Activated naive CD4-positive, alpha-beta T cell treated with anti-CD3 and anti-CD28 coated beads for 36 hours (primary cell): ENCODE measurements at regions not wholly inside any gene's neighbourhood (a gene's known extent, or its start where the extent isn't known, plus 50 kb on each side); places are given as distances from the start of the nearest gene placed in this dataset.

Experiments
- CTCF ChIA-PET: fragments of 350-600 bp; sonication (Branson Sonifier 250); formaldehyde crosslinking; loops from one replicate; lab custom pipeline; 2021; ENCODE audit warnings: antibody characterized with exemption; lab: Charles Lee
- DNase-seq: peaks from one replicate; pipeline ENCODE4 v3.0.0-alpha.2; 2020
- H3K27ac Mint-ChIP-seq: one replicate; pipeline ENCODE4 v1.8.0; 2021; ENCODE audit warnings: mild to moderate bottlenecking, mixed read lengths
- H3K27me3 Mint-ChIP-seq: one replicate; pipeline ENCODE4 v1.8.0; 2021; ENCODE audit warnings: low read depth, mixed read lengths
- H3K36me3 Mint-ChIP-seq: one replicate; pipeline ENCODE4 v1.8.0; 2021; ENCODE audit warnings: low read depth, mixed read lengths
- H3K4me1 Mint-ChIP-seq: one replicate; pipeline ENCODE4 v1.8.0; 2021; ENCODE audit warnings: low read depth, mixed read lengths
- H3K4me3 Mint-ChIP-seq: one replicate; pipeline ENCODE4 v1.8.0; 2021; ENCODE audit warnings: mild to moderate bottlenecking, moderate library complexity, mixed read lengths
- H3K9me3 Mint-ChIP-seq: one replicate; pipeline ENCODE4 v1.8.0; 2021; ENCODE audit warnings: mixed read lengths
- intact Hi-C: fragments of 100-400 bp; cut with micrococcal nuclease; formaldehyde crosslinking; loops from one replicate; pipeline ENCODE4 v1.15.1; 2023

DNA sequence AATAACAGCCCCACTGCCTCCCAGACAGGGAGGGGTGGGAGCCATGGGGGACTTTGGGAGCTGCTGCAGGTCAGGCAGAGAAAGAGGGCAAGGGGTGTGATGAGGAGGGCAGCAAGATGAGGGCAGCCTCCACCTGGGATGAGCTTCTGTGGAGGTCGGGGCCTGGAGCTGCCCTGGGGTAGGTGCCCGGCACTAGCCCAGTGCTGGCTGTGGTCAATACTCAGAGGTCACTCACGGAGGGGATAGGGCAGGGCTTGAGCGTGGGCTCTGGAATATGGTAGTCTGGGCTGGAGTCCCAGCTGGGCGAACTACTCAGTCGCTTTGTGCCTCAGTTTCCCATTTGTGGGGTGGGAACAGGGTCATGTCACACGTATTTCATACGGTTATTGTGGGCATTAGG, 169.0 kb downstream of the IRF8 start:
- DNase-seq, result no peak
- Mint-ChIP-seq H3K9me3 (no peaks in the 10 kb centered on the region), H3K36me3 (no peaks in the 10 kb centered on the region), H3K27ac (no peak overlapping the region), H3K4me3 (no peak overlapping the region), H3K4me1 (no peaks in the 10 kb centered on the region), H3K27me3 (peaks cover 10% of the 10 kb centered on the region)
- CTCF ChIA-PET, result no interaction called here
- intact Hi-C loops, result no loop called here

DNA sequence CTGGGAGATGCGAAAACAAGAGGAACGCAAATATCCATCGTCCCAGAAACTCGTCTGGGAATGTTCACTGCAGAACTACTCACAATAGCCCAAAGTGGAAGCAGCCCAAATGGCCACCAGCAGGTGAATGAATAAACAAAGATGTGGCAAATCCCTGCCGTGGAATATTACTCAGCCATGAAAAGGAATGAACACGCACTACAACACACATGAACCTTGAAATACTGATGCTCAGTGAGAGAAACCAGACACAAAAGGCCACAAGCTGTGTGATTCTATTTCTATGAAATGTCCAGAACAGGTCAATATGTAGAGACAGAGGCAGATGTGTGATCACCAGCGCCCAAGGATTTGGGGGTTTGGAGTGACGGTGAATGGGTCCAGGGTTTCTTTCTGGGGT, 169.8 kb downstream of the IRF8 start:
- CTCF ChIA-PET, result no interaction called here
- intact Hi-C loops, result no loop called here
- no peaks in the 10 kb centered on the region for H3K36me3 Mint-ChIP-seq

DNA sequence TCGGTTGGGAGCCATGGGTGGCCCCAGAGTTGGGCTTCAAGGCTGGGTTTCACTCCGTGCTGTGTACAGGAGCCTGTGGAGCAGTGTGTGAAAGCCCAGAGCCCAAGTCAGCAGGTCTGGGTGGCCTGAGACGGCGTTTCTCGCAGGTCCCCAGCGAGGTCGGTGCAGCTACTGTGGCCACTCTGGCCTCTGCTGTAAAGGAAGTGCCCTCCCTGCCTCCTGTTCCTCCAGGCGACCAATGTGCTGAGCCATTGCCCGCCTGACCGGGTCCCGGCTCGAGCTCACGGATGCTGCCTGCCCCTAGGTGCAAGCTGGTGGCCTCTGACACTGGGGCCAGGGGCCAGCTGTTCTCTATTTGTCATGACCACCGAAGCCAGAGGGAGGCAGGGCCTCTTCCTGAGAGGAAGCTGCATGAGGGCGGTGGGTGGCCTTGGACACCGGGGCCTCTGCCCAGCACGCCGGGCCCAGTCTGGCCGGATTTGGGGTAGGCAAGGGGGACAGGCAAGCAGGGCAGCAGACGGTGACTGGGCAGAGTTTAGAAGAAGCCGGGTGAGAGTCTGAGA, 170.9 kb downstream of the IRF8 start:
- H3K36me3 Mint-ChIP-seq, result no peaks in the 10 kb centered on the region
- H3K4me1 Mint-ChIP-seq, result no peaks in the 10 kb centered on the region
- no peak for DNase-seq
- intact Hi-C loops, result no loop called here
- no peak overlapping the region for H3K27ac Mint-ChIP-seq
- peaks cover 14% of the 10 kb centered on the region for H3K27me3 Mint-ChIP-seq
- H3K4me3 Mint-ChIP-seq, result no peak overlapping the region
- CTCF ChIA-PET, result interaction anchor here (0.5 to 1.5 kb wide), 3 partner anchors 26 to 451 kb away, joined by 3 to 6 read pairs (median 5); no protein-coding TSS in a partner anchor
- no peaks in the 10 kb centered on the region for H3K9me3 Mint-ChIP-seq

More for the DNA sequence above, 169.8 kb downstream of the IRF8 start:
- H3K27me3 Mint-ChIP-seq, result peaks cover 10% of the 10 kb centered on the region
- no peaks in the 10 kb centered on the region for H3K9me3 Mint-ChIP-seq
- no peak overlapping the region for H3K27ac Mint-ChIP-seq
- H3K4me3 Mint-ChIP-seq, result no peak overlapping the region
- no peak for DNase-seq
- H3K4me1 Mint-ChIP-seq, result no peaks in the 10 kb centered on the region

DNA sequence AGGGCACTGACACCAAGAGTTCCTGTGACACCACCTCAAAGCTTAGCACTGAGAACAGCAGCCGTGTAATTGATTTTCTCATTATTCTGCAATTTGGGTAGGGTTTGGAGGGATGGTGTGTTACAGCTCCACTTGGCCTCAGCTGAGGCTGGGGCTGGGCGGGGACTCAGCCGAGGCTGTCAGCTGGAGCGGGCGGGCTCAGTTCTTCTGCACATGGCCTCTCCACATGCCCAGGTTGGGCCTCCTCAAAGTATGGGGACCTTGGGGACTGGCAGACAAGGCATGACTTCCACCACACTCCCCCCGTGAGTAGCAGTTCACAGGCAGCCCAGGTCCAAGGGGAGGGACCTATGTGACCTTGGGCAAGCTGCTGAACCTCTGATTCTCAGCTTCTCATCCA, 171.5 kb downstream of the IRF8 start:
- H3K27me3 Mint-ChIP-seq, result peaks cover 17% of the 10 kb centered on the region
- intact Hi-C loops, result no loop called here

DNA sequence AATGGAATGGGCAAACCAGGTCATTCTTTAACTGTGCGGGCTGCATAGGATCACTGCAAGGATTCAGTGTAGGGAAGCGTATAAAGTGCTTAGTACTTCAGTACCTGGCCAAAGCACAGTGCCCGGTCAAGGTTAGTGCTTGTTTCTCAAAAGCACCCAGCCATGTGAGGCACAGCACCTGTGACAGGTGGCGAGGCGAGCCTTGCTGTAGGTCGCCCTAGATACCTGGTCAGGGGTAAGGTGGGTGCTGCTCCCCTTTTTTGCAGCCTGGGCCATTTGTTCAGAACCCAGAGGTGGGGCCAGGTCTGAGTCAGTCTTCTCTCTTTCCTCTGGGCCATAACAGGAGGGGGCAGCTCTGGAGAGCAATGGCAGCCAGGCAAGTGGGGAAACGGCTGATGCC, 172.0 kb downstream of the IRF8 start:
- no peaks in the 10 kb centered on the region for H3K36me3 Mint-ChIP-seq
- intact Hi-C loops, result no loop called here
- CTCF ChIA-PET, result interaction anchor here (0.7 to 1.9 kb wide), 4 partner anchors 8 to 447 kb away, joined by 3 to 6 read pairs (median 5); no protein-coding TSS in a partner anchor
- DNase-seq, result no peak
- peaks cover 17% of the 10 kb centered on the region for H3K27me3 Mint-ChIP-seq
- no peaks in the 10 kb centered on the region for H3K9me3 Mint-ChIP-seq
- H3K27ac Mint-ChIP-seq, result no peak overlapping the region
- no peak overlapping the region for H3K4me3 Mint-ChIP-seq
- no peaks in the 10 kb centered on the region for H3K4me1 Mint-ChIP-seq

More for the DNA sequence above, 171.5 kb downstream of the IRF8 start:
- Mint-ChIP-seq H3K9me3 (no peaks in the 10 kb centered on the region), H3K4me1 (no peaks in the 10 kb centered on the region), H3K27ac (no peak overlapping the region), H3K36me3 (no peaks in the 10 kb centered on the region), H3K4me3 (no peak overlapping the region)
- CTCF ChIA-PET, result interaction anchor here (0.7 to 1.5 kb wide), 3 partner anchors 26 to 450 kb away, joined by 3 to 6 read pairs (median 3); no protein-coding TSS in a partner anchor
- no peak for DNase-seq

DNA sequence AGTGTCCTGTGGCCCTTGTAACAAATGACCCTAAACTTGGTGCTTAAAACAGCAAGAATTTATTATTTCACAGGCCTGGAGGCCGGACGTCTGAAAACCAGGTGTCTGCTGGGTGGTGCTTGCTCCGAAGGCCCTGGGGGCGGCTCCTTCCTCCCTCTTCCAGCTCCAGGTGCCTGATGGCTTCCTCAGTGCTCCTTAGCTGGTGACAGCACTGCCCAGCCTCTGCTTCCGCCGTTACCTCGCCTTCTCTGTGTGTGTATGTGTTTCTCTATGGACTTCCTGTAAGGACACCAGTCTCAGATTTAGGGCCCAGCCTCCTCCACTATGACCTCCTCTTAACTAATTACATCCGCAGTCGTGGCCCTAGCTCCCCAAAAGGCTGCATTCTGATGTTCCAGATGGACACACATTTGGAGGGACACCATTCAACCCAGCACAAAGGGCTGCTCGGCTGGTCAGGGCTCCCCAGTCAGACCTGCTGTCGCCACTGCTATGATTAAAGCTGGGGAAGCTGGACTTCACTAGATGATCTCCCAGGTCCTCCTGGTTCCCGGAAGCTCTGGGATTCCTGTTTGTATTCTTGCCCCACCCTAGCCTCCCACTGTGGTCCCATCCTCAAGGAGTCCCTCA, 172.8 kb downstream of the IRF8 start:
- Mint-ChIP-seq H3K27ac (no peak overlapping the region), H3K36me3 (no peaks in the 10 kb centered on the region), H3K4me3 (no peak overlapping the region), H3K27me3 (peaks cover 17% of the 10 kb centered on the region), H3K4me1 (no peaks in the 10 kb centered on the region), H3K9me3 (no peaks in the 10 kb centered on the region)
- intact Hi-C loops, result loop anchor here (1.0 kb wide), 1 partner anchor 449 kb away; no protein-coding TSS in a partner anchor
- CTCF ChIA-PET, result interaction anchor here (1.9 kb wide), 1 partner anchor 446 kb away, joined by 5 read pairs; no protein-coding TSS in a partner anchor
- DNase-seq, result no peak

DNA sequence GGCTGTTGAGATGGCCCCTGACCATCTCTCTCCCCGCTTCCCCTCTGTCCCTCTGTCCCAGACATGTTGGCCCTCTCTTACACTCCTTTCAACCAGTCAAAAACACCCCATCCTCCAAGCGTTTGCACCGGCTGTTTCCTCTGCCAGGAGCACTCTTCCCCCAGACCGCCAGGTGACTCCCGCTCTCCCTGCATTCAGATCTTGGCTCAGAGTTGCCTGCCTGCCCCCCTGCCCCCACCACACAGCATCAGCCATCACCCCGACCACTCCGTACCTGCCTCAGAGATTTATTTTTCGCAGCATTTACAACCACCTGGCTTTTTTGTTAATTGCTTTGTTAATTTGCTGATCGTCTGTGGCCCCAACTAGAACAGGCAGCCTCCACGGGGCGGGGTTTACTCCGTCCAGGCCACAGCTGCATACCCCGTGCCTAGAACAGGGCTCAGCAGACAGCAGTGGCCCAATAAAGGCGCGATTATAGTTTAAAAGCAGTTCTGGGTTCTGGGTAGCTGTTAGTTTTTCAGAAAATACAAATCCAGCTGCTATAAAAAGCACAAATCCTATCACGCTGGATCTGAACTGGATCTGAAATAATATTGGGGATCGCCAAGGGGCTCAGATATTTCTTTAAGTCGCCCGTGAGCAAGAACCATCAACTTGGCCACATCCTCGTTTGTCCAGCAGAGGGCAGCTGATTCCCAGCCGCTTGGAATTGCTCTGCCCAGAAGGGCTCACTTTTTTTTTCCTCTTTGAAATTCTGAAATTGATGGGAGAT, 173.6 kb downstream of the IRF8 start:
- CTCF ChIA-PET, result interaction anchor here (0.6 to 1.9 kb wide), 9 partner anchors 28 to 672 kb away, joined by 3 to 6 read pairs (median 3); no protein-coding TSS in a partner anchor
- no peaks in the 10 kb centered on the region for H3K9me3 Mint-ChIP-seq
- intact Hi-C loops, result loop anchor here (1.0 kb wide), 1 partner anchor 448 kb away; no protein-coding TSS in a partner anchor
- H3K27ac Mint-ChIP-seq, result no peak overlapping the region
- H3K27me3 Mint-ChIP-seq, result peaks cover 17% of the 10 kb centered on the region
- no peak overlapping the region for H3K4me3 Mint-ChIP-seq
- DNase-seq, result peak; percentile 73
- H3K36me3 Mint-ChIP-seq, result no peaks in the 10 kb centered on the region
- no peaks in the 10 kb centered on the region for H3K4me1 Mint-ChIP-seq

DNA sequence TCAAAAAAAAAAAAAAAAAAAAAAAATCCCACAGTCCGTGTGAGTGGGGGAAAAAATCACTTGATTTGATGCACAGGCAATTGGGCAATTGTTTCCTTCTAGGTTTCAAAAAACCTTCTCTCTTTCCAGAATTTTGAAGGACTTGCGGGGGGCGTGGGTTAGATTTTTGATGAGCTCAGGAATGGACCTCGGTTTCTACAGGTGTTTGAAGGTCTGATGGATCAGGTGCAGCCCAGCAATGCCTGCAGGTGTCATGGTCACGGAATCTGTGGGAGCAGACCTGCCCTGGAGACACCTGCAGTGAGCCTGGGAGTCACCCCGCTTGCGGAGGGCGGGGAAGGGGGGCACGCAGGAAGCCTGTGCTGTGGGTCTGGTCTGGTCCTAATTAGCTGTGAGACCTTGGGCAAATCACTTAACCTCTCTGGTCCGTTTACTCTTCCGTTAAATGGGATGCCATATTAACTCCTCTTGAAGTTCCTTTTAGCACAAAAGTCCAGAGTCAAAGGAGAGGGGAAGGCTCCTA, 174.2 kb downstream of the IRF8 start:
- DNase-seq, result no peak
- Mint-ChIP-seq H3K27me3 (peaks cover 15% of the 10 kb centered on the region), H3K4me3 (no peak overlapping the region), H3K36me3 (no peaks in the 10 kb centered on the region), H3K4me1 (no peaks in the 10 kb centered on the region), H3K9me3 (no peaks in the 10 kb centered on the region), H3K27ac (no peak overlapping the region)
- CTCF ChIA-PET, result interaction anchor here (0.6 to 1.3 kb wide), 8 partner anchors 29 to 672 kb away, joined by 3 to 6 read pairs (median 3); no protein-coding TSS in a partner anchor
- intact Hi-C loops, result no loop called here

DNA sequence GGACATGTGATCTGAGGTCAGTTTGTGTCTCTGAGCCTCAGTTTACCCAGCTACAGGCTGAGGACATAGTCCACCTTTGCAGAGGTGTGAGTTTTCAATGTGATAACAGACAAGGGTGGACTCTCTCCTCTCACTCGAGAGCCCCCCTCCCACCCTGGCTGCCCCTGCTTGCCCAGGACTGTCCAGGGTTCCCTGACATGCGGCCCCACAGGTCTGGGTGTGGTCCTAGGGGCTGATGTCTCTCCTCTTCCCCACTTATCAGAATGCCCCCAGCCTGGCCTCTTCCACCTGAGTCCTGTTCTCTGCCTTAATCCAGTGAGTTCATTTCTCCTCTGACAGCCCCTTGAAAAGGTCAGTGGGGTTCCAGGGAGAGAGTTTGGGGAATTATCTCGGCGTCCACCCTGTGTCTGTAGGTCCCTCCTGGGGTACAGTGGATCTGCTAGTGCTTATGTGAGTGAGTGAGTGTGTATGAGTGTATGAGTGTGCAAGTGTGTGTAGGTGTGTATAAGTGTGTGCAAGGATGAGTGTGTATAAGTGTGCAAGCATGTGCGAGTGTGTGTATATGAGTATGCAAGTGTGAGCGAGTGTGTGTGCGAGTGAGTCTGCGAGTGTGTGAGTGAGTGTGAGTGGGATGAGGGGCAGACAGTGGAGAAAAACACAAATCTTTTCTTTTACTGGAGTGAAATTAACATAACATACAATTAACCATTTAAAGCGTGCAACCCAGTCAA, 175.0 kb downstream of the IRF8 start:
- DNase-seq, result no peak
- peaks cover 15% of the 10 kb centered on the region for H3K27me3 Mint-ChIP-seq
- no peaks in the 10 kb centered on the region for H3K36me3 Mint-ChIP-seq
- intact Hi-C loops, result no loop called here
- no peaks in the 10 kb centered on the region for H3K4me1 Mint-ChIP-seq
- H3K27ac Mint-ChIP-seq, result no peak overlapping the region
- CTCF ChIA-PET, result interaction anchor here (0.9 to 1.3 kb wide), 3 partner anchors 30 to 254 kb away, joined by 3 to 6 read pairs (median 5); no protein-coding TSS in a partner anchor
- H3K9me3 Mint-ChIP-seq, result no peaks in the 10 kb centered on the region
- no peak overlapping the region for H3K4me3 Mint-ChIP-seq

DNA sequence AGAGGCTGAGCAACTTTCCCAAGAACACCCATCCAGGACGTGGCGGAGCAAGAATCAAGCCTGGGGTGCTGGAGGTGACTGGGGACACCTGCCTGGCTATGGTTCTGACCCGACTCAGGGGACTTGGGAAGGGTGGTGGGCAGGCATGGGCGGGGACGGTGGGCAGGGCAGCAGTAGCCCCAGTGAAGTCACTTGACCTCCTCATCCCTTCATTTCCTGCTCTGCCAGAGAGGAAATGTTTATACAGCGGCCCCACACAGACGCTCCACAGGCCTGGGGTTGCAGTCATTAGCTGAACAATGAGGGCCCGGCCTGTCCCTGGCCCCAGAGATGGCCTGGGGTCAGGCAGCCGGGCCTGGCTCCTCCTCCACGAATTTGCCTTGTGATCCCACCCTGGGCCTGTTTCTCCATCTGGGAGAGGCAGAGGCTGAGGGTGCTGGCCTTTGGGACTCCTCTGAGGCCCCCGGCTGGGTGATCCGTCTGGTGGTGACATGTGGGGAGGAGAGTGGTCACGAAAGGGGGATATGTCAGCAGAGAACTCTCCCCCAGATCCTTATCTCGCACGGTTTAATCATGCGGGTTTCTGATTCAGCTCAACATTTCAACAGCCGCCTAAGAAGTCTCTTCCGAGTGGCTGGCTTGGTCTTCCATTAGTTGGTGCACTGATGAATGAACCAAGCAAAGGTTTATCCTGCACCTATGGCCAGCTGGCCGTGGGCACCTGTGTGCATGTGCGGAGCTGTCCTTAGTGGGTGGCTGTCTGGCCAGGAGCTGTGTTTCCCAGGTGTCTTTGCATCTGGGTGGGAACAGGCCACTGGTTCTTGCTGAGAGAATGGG, 175.9 kb downstream of the IRF8 start:
- Mint-ChIP-seq H3K9me3 (no peaks in the 10 kb centered on the region), H3K27me3 (peaks cover 13% of the 10 kb centered on the region), H3K27ac (no peak overlapping the region), H3K4me1 (no peaks in the 10 kb centered on the region), H3K4me3 (no peak overlapping the region), H3K36me3 (no peaks in the 10 kb centered on the region)
- DNase-seq, result no peak
- CTCF ChIA-PET, result interaction anchor here (0.6 to 0.9 kb wide), 2 partner anchors 64 to 1158 kb away, joined by 3 read pairs; no protein-coding TSS in a partner anchor
- intact Hi-C loops, result no loop called here

DNA sequence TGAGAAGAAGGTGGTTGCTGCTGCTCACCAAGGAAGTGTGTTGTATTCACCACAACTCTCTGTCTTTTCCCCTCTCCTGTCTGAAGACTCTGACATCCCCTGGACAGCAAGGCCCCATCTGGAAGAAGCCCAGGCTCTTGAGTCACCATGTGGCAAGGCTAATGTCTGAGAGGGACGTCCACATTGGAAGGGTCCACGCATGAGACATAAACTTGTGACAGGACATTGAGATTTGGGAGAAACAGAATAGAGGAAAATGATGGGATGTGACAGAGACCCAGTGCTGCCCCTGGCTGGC, 176.5 kb downstream of the IRF8 start:
- Mint-ChIP-seq H3K36me3 (no peaks in the 10 kb centered on the region), H3K27me3 (peaks cover 13% of the 10 kb centered on the region), H3K4me1 (no peaks in the 10 kb centered on the region), H3K27ac (no peak overlapping the region), H3K9me3 (no peaks in the 10 kb centered on the region), H3K4me3 (no peak overlapping the region)
- DNase-seq, result no peak
- CTCF ChIA-PET, result interaction anchor here (0.6 kb wide), 1 partner anchor 1159 kb away, joined by 3 read pairs; no protein-coding TSS in a partner anchor
- intact Hi-C loops, result no loop called here
